ENCODE measurements at regions not wholly inside any gene's neighbourhood (a gene's known extent, or its start where the extent isn't known, plus 50 kb on each side); places are given as distances from the start of the nearest gene placed in this dataset.
A peak's percentile ranks its signal among the peaks of the same experiment; 100 is the strongest.

GRCh38 chr1:105830571-105831146 is 1225.8 kb upstream of the PRMT6 start:
- DNase-seq (ENCODE audit: low read depth) = no peak

- DNase-seq (ENCODE audit: low read depth) = no peak
Observed at GRCh38 chr1:105838071-105838470, 1218.4 kb upstream of the PRMT6 start.

GRCh38 chr1:105865546-105865945 is 1190.9 kb upstream of the PRMT6 start:
- DNase-seq (ENCODE audit: low read depth) = no peak

GRCh38 chr1:105872817-105873216 is 1183.7 kb upstream of the PRMT6 start:
- DNase-seq (ENCODE audit: low read depth) = no peak

GRCh38 chr1:105874621-105875020 is 1181.9 kb upstream of the PRMT6 start:
- no peak for DNase-seq (ENCODE audit: low read depth)

GRCh38 chr1:105886309-105886708 is 1170.2 kb upstream of the PRMT6 start:
- no peak for DNase-seq (ENCODE audit: low read depth)

- no peak for DNase-seq (ENCODE audit: low read depth)
Observed at GRCh38 chr1:105891308-105891707, 1165.2 kb upstream of the PRMT6 start.

GRCh38 chr1:105894006-105894405 is 1162.5 kb upstream of the PRMT6 start:
- DNase-seq (ENCODE audit: low read depth) = peak; percentile 8

GRCh38 chr1:105909811-105910210 is 1146.7 kb upstream of the PRMT6 start:
- no peak for DNase-seq (ENCODE audit: low read depth)

GRCh38 chr1:105914403-105914802 is 1142.1 kb upstream of the PRMT6 start:
- no peak for DNase-seq (ENCODE audit: low read depth)

GRCh38 chr1:105934806-105935205 is 1121.7 kb upstream of the PRMT6 start:
- DNase-seq (ENCODE audit: low read depth) = no peak

- DNase-seq (ENCODE audit: low read depth) = no peak
Observed at GRCh38 chr1:105964879-105965278, 1091.6 kb upstream of the PRMT6 start.

GRCh38 chr1:105997516-105997915 is 1059.0 kb upstream of the PRMT6 start:
- no peak for DNase-seq (ENCODE audit: low read depth)

GRCh38 chr1:106022312-106022902 is 1034.1 kb upstream of the PRMT6 start:
- no peak for DNase-seq (ENCODE audit: low read depth)

- no peak for DNase-seq (ENCODE audit: low read depth)
Observed at GRCh38 chr1:106027871-106028270, 1028.6 kb upstream of the PRMT6 start.

- DNase-seq (ENCODE audit: low read depth) = no peak
Observed at GRCh38 chr1:106037526-106037925, 1018.9 kb upstream of the PRMT6 start.

- DNase-seq (ENCODE audit: low read depth) = no peak
Observed at GRCh38 chr1:106038260-106038659, 1018.2 kb upstream of the PRMT6 start.

GRCh38 chr1:106043971-106044370 is 1012.5 kb upstream of the PRMT6 start:
- no peak for DNase-seq (ENCODE audit: low read depth)

- no peak for DNase-seq (ENCODE audit: low read depth)
Observed at GRCh38 chr1:106047210-106047609, 1009.3 kb upstream of the PRMT6 start.

GRCh38 chr1:106049595-106049994 is 1006.9 kb upstream of the PRMT6 start:
- no peak for DNase-seq (ENCODE audit: low read depth)

- no peak for DNase-seq (ENCODE audit: low read depth)
Observed at GRCh38 chr1:106055855-106056254, 1000.6 kb upstream of the PRMT6 start.

GRCh38 chr1:106061586-106062495 is 994.6 kb upstream of the PRMT6 start:
- DNase-seq (ENCODE audit: low read depth) = no peak

GRCh38 chr1:106063510-106063909 is 993.0 kb upstream of the PRMT6 start:
- no peak for DNase-seq (ENCODE audit: low read depth)

Data from HS-27A (cell line).